Activated T-helper 2 cell treated with anti-CD3 and anti-CD28 coated beads, Interferon-gamma antibody, Interleukin-2, Interleukin-4, amounts not matched to agents 10 μg/mL and 5 μg/mL and 100 μg/mL, durations not matched to agents 14 hours and 24 hours and 36 hours (primary cell): ENCODE measurements at regions not wholly inside any gene's neighbourhood (a gene's known extent, or its start where the extent isn't known, plus 50 kb on each side); places are given as distances from the start of the nearest gene placed in this dataset.

Experiments
- DNase-seq: peaks from one replicate; pipeline ENCODE4 v3.0.0; 2021; ENCODE audit warnings: low spot score
- H3K27ac Mint-ChIP-seq: one replicate; pipeline ENCODE4 v1.8.0; 2021; ENCODE audit warnings: mixed read lengths
- H3K27me3 Mint-ChIP-seq: one replicate; pipeline ENCODE4 v1.8.0; 2021; ENCODE audit warnings: low read depth, mixed read lengths
- H3K36me3 Mint-ChIP-seq: one replicate; pipeline ENCODE4 v1.8.0; 2021; ENCODE audit warnings: low read depth, mixed read lengths
- H3K4me1 Mint-ChIP-seq: one replicate; pipeline ENCODE4 v1.8.0; 2021; ENCODE audit warnings: low read depth, mixed read lengths
- H3K4me3 Mint-ChIP-seq: one replicate; pipeline ENCODE4 v1.8.0; 2021; ENCODE audit warnings: low read depth, mild to moderate bottlenecking, moderate library complexity, mixed read lengths
- H3K9me3 Mint-ChIP-seq: one replicate; pipeline ENCODE4 v1.8.0; 2021; ENCODE audit warnings: mixed read lengths
- intact Hi-C: fragments of 100-400 bp; cut with micrococcal nuclease; formaldehyde crosslinking; loops from one replicate; pipeline ENCODE4 v1.15.1; 2023

- no peaks in the 10 kb centered on the region for H3K27me3 Mint-ChIP-seq
- intact Hi-C loops: no loop called here
- no peaks in the 10 kb centered on the region for H3K36me3 Mint-ChIP-seq
- H3K27ac Mint-ChIP-seq: no peak overlapping the region
- H3K9me3 Mint-ChIP-seq: no peaks in the 10 kb centered on the region
- no peaks in the 10 kb centered on the region for H3K4me1 Mint-ChIP-seq
- no peak overlapping the region for H3K4me3 Mint-ChIP-seq
- no peak for DNase-seq
Measured at GRCh38 chr4:129410115-129410514, 314.2 kb downstream of the C4orf33 start.

- Mint-ChIP-seq H3K9me3 (no peaks in the 10 kb centered on the region), H3K27ac (no peak overlapping the region), H3K27me3 (no peaks in the 10 kb centered on the region), H3K4me1 (no peaks in the 10 kb centered on the region), H3K4me3 (no peak overlapping the region), H3K36me3 (no peaks in the 10 kb centered on the region)
- no peak for DNase-seq
- intact Hi-C loops: no loop called here
Measured at GRCh38 chr4:129415004-129415403, 319.1 kb downstream of the C4orf33 start.

- no peak for DNase-seq
- Mint-ChIP-seq H3K9me3 (no peaks in the 10 kb centered on the region), H3K4me1 (no peaks in the 10 kb centered on the region), H3K27ac (no peak overlapping the region), H3K36me3 (no peaks in the 10 kb centered on the region), H3K4me3 (no peak overlapping the region), H3K27me3 (no peaks in the 10 kb centered on the region)
- intact Hi-C loops: no loop called here
Measured at GRCh38 chr4:129420637-129421036, 324.7 kb downstream of the C4orf33 start.

GRCh38 chr4:129422277-129422676 is 326.3 kb downstream of the C4orf33 start:
- Mint-ChIP-seq H3K4me1 (no peaks in the 10 kb centered on the region), H3K27me3 (no peaks in the 10 kb centered on the region), H3K9me3 (no peaks in the 10 kb centered on the region), H3K4me3 (no peak overlapping the region), H3K27ac (no peak overlapping the region), H3K36me3 (no peaks in the 10 kb centered on the region)
- no peak for DNase-seq
- intact Hi-C loops: no loop called here

GRCh38 chr4:129428454-129428853 is 332.5 kb downstream of the C4orf33 start:
- Mint-ChIP-seq H3K27ac (no peak overlapping the region), H3K4me3 (no peak overlapping the region), H3K36me3 (no peaks in the 10 kb centered on the region), H3K9me3 (no peaks in the 10 kb centered on the region), H3K27me3 (no peaks in the 10 kb centered on the region), H3K4me1 (no peaks in the 10 kb centered on the region)
- DNase-seq: no peak
- intact Hi-C loops: no loop called here

GRCh38 chr4:129429581-129430320 is 333.8 kb downstream of the C4orf33 start:
- no peaks in the 10 kb centered on the region for H3K27me3 Mint-ChIP-seq
- intact Hi-C loops: no loop called here
- H3K27ac Mint-ChIP-seq: no peak overlapping the region
- no peaks in the 10 kb centered on the region for H3K36me3 Mint-ChIP-seq
- H3K4me1 Mint-ChIP-seq: no peaks in the 10 kb centered on the region
- DNase-seq: no peak
- H3K4me3 Mint-ChIP-seq: no peak overlapping the region
- H3K9me3 Mint-ChIP-seq: no peaks in the 10 kb centered on the region

- no peaks in the 10 kb centered on the region for H3K9me3 Mint-ChIP-seq
- no peaks in the 10 kb centered on the region for H3K4me1 Mint-ChIP-seq
- intact Hi-C loops: no loop called here
- H3K4me3 Mint-ChIP-seq: no peak overlapping the region
- no peak for DNase-seq
- H3K27me3 Mint-ChIP-seq: no peaks in the 10 kb centered on the region
- H3K27ac Mint-ChIP-seq: no peak overlapping the region
- H3K36me3 Mint-ChIP-seq: no peaks in the 10 kb centered on the region
Measured at GRCh38 chr4:129437347-129437746, 341.4 kb downstream of the C4orf33 start.

- H3K4me1 Mint-ChIP-seq: no peaks in the 10 kb centered on the region
- H3K4me3 Mint-ChIP-seq: no peak overlapping the region
- intact Hi-C loops: no loop called here
- no peak overlapping the region for H3K27ac Mint-ChIP-seq
- no peak for DNase-seq
- no peaks in the 10 kb centered on the region for H3K9me3 Mint-ChIP-seq
- H3K36me3 Mint-ChIP-seq: no peaks in the 10 kb centered on the region
- no peaks in the 10 kb centered on the region for H3K27me3 Mint-ChIP-seq
Measured at GRCh38 chr4:129438456-129438981, 342.6 kb downstream of the C4orf33 start.

GRCh38 chr4:129446074-129446473 is 350.1 kb downstream of the C4orf33 start:
- H3K9me3 Mint-ChIP-seq: no peaks in the 10 kb centered on the region

GRCh38 chr4:129453524-129454200 is 357.7 kb downstream of the C4orf33 start:
- no peaks in the 10 kb centered on the region for H3K36me3 Mint-ChIP-seq
- H3K27me3 Mint-ChIP-seq: no peaks in the 10 kb centered on the region
- H3K9me3 Mint-ChIP-seq: no peaks in the 10 kb centered on the region
- H3K4me1 Mint-ChIP-seq: no peaks in the 10 kb centered on the region
- intact Hi-C loops: no loop called here
- H3K27ac Mint-ChIP-seq: no peak overlapping the region
- no peak overlapping the region for H3K4me3 Mint-ChIP-seq
- no peak for DNase-seq

More at GRCh38 chr4:129446074-129446473, 350.1 kb downstream of the C4orf33 start:
- no peaks in the 10 kb centered on the region for H3K4me1 Mint-ChIP-seq
- DNase-seq: no peak
- H3K36me3 Mint-ChIP-seq: no peaks in the 10 kb centered on the region
- H3K27ac Mint-ChIP-seq: no peak overlapping the region
- intact Hi-C loops: no loop called here
- no peaks in the 10 kb centered on the region for H3K27me3 Mint-ChIP-seq
- H3K4me3 Mint-ChIP-seq: no peak overlapping the region

- H3K27me3 Mint-ChIP-seq: no peaks in the 10 kb centered on the region
- no peak overlapping the region for H3K27ac Mint-ChIP-seq
- no peaks in the 10 kb centered on the region for H3K9me3 Mint-ChIP-seq
- no peaks in the 10 kb centered on the region for H3K4me1 Mint-ChIP-seq
- no peaks in the 10 kb centered on the region for H3K36me3 Mint-ChIP-seq
- H3K4me3 Mint-ChIP-seq: no peak overlapping the region
- no peak for DNase-seq
- intact Hi-C loops: no loop called here
Measured at GRCh38 chr4:129455482-129455881, 359.5 kb downstream of the C4orf33 start.

- intact Hi-C loops: no loop called here
- H3K27ac Mint-ChIP-seq: no peak overlapping the region
- H3K4me1 Mint-ChIP-seq: no peaks in the 10 kb centered on the region
- no peak for DNase-seq
- no peak overlapping the region for H3K4me3 Mint-ChIP-seq
- no peaks in the 10 kb centered on the region for H3K36me3 Mint-ChIP-seq
- no peaks in the 10 kb centered on the region for H3K9me3 Mint-ChIP-seq
- no peaks in the 10 kb centered on the region for H3K27me3 Mint-ChIP-seq
Measured at GRCh38 chr4:129468624-129469023, 372.7 kb downstream of the C4orf33 start.

- H3K27ac Mint-ChIP-seq: no peak overlapping the region
- H3K4me1 Mint-ChIP-seq: no peaks in the 10 kb centered on the region
- no peaks in the 10 kb centered on the region for H3K36me3 Mint-ChIP-seq
- DNase-seq: no peak
- no peaks in the 10 kb centered on the region for H3K9me3 Mint-ChIP-seq
- intact Hi-C loops: no loop called here
- H3K27me3 Mint-ChIP-seq: no peaks in the 10 kb centered on the region
- H3K4me3 Mint-ChIP-seq: no peak overlapping the region
Measured at GRCh38 chr4:129474698-129475097, 378.7 kb downstream of the C4orf33 start.
